ENCODE measurements at regions not wholly inside any gene's neighbourhood (a gene's known extent, or its start where the extent isn't known, plus 50 kb on each side); places are given as distances from the start of the nearest gene placed in this dataset.

DNA sequence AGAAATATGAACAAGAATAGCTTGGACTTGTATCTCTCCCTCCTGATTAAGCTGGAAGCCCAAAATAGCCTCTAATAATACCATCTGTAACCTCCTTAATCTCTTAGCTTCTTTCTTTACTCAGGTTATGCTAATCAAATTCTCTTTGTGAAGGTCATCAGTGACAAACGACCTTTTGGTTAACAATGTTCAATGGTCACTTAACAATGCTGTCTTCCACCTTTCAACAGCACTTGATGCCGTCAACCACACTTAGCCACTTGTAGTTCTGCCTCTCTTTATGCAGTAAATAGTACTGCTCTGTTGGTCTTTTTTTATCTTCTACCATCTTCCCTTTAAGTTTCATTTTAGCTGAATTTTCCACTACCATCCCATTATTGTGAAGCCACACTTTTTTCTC, 476.6 kb upstream of the TGFBR2 start:
- TF ChIP-seq MXI1 (conservative IDR thresholded peaks at IDR 0.05; ENCODE audit: poor library complexity, severe bottlenecking): no peak
- TF ChIP-seq, protein P1, sequence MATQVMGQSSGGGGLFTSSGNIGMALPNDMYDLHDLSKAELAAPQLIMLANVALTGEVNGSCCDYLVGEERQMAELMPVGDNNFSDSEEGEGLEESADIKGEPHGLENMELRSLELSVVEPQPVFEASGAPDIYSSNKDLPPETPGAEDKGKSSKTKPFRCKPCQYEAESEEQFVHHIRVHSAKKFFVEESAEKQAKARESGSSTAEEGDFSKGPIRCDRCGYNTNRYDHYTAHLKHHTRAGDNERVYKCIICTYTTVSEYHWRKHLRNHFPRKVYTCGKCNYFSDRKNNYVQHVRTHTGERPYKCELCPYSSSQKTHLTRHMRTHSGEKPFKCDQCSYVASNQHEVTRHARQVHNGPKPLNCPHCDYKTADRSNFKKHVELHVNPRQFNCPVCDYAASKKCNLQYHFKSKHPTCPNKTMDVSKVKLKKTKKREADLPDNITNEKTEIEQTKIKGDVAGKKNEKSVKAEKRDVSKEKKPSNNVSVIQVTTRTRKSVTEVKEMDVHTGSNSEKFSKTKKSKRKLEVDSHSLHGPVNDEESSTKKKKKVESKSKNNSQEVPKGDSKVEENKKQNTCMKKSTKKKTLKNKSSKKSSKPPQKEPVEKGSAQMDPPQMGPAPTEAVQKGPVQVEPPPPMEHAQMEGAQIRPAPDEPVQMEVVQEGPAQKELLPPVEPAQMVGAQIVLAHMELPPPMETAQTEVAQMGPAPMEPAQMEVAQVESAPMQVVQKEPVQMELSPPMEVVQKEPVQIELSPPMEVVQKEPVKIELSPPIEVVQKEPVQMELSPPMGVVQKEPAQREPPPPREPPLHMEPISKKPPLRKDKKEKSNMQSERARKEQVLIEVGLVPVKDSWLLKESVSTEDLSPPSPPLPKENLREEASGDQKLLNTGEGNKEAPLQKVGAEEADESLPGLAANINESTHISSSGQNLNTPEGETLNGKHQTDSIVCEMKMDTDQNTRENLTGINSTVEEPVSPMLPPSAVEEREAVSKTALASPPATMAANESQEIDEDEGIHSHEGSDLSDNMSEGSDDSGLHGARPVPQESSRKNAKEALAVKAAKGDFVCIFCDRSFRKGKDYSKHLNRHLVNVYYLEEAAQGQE (IDR thresholded peaks at IDR 0.05; ENCODE audit: borderline replicate concordance): no peak

All from neural cell (in vitro differentiated cells).